ENCODE measurements at regions not wholly inside any gene's neighbourhood (a gene's known extent, or its start where the extent isn't known, plus 50 kb on each side); places are given as distances from the start of the nearest gene placed in this dataset.

DNA sequence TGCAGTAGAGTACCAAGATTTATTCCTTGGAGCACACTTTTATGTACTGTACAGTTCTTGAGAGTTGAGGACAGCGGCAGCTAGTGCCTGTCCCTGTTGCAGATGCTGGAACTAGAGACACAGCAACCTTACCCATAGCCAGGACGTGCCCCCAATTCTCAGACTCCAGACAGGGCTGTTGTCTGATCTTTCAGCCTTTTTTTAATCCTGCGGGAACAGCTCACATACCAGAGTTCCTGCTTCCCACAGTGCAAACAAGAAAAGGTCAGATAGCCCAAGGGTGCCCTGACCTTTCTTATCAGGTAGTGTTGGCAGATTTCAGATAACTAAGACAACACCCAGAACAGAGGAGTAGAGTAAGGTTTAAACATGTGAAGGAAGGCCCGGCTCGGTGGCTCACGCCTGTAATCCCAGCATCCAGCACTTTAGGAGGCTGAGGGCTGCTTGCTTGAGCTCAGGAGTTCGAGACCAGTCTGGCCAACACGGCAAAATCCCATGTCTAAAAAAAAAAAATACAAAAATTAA, 78.5 kb downstream of the DOP1B start (continued):
- TF ChIP-seq ATRX (CRISPR knock-in tag; IDR thresholded peaks at IDR 0.05; ENCODE audit: borderline replicate concordance): no peak
- TF ChIP-seq, protein P1, sequence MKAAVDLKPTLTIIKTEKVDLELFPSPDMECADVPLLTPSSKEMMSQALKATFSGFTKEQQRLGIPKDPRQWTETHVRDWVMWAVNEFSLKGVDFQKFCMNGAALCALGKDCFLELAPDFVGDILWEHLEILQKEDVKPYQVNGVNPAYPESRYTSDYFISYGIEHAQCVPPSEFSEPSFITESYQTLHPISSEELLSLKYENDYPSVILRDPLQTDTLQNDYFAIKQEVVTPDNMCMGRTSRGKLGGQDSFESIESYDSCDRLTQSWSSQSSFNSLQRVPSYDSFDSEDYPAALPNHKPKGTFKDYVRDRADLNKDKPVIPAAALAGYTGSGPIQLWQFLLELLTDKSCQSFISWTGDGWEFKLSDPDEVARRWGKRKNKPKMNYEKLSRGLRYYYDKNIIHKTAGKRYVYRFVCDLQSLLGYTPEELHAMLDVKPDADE (CRISPR knock-in tag; IDR thresholded peaks at IDR 0.05): no peak
- peak; percentile 47; the same call in 1 of the 2 replicates for TF ChIP-seq MTA1 (CRISPR knock-in tag; IDR thresholded peaks at IDR 0.05; ENCODE audit: borderline replicate concordance)
- peak; percentile 74; the same call in 1 of the 2 replicates for TF ChIP-seq ZNF605 (CRISPR knock-in tag; IDR thresholded peaks at IDR 0.05)
- TF ChIP-seq MED1 (CRISPR knock-in tag; IDR thresholded peaks at IDR 0.05): peak; percentile 81
- TF ChIP-seq ZNF44 (CRISPR knock-in tag; IDR thresholded peaks at IDR 0.05): no peak
- peak; percentile 72 for TF ChIP-seq KDM1A (CRISPR knock-in tag; IDR thresholded peaks at IDR 0.05)
- TF ChIP-seq BCL6 (CRISPR knock-in tag; IDR thresholded peaks at IDR 0.05): peak; percentile 96
- TF ChIP-seq REXO4 (CRISPR knock-in tag; IDR thresholded peaks at IDR 0.05; ENCODE audit: borderline replicate concordance): no peak
- TF ChIP-seq, protein P2, sequence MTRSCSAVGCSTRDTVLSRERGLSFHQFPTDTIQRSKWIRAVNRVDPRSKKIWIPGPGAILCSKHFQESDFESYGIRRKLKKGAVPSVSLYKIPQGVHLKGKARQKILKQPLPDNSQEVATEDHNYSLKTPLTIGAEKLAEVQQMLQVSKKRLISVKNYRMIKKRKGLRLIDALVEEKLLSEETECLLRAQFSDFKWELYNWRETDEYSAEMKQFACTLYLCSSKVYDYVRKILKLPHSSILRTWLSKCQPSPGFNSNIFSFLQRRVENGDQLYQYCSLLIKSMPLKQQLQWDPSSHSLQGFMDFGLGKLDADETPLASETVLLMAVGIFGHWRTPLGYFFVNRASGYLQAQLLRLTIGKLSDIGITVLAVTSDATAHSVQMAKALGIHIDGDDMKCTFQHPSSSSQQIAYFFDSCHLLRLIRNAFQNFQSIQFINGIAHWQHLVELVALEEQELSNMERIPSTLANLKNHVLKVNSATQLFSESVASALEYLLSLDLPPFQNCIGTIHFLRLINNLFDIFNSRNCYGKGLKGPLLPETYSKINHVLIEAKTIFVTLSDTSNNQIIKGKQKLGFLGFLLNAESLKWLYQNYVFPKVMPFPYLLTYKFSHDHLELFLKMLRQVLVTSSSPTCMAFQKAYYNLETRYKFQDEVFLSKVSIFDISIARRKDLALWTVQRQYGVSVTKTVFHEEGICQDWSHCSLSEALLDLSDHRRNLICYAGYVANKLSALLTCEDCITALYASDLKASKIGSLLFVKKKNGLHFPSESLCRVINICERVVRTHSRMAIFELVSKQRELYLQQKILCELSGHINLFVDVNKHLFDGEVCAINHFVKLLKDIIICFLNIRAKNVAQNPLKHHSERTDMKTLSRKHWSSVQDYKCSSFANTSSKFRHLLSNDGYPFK (CRISPR knock-in tag; IDR thresholded peaks at IDR 0.05; ENCODE audit: borderline replicate concordance): no peak
- TF ChIP-seq, protein P3, sequence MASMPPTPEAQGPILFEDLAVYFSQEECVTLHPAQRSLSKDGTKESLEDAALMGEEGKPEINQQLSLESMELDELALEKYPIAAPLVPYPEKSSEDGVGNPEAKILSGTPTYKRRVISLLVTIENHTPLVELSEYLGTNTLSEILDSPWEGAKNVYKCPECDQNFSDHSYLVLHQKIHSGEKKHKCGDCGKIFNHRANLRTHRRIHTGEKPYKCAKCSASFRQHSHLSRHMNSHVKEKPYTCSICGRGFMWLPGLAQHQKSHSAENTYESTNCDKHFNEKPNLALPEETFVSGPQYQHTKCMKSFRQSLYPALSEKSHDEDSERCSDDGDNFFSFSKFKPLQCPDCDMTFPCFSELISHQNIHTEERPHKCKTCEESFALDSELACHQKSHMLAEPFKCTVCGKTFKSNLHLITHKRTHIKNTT (CRISPR knock-in tag; IDR thresholded peaks at IDR 0.05): no peak
- no peak for TF ChIP-seq ZNF232 (CRISPR knock-in tag; IDR thresholded peaks at IDR 0.05; ENCODE audit: borderline replicate concordance)
- TF ChIP-seq, protein P4, sequence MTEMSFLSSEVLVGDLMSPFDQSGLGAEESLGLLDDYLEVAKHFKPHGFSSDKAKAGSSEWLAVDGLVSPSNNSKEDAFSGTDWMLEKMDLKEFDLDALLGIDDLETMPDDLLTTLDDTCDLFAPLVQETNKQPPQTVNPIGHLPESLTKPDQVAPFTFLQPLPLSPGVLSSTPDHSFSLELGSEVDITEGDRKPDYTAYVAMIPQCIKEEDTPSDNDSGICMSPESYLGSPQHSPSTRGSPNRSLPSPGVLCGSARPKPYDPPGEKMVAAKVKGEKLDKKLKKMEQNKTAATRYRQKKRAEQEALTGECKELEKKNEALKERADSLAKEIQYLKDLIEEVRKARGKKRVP (CRISPR knock-in tag; IDR thresholded peaks at IDR 0.05): no peak
- peak; percentile 74; the same call in 1 of the 2 replicates for TF ChIP-seq MIER3 (CRISPR knock-in tag; IDR thresholded peaks at IDR 0.05; ENCODE audit: borderline replicate concordance)
- peak; percentile 97 for TF ChIP-seq HDAC2 (CRISPR knock-in tag; IDR thresholded peaks at IDR 0.05)
- TF ChIP-seq ZSCAN9 (CRISPR knock-in tag; IDR thresholded peaks at IDR 0.05; ENCODE audit: borderline replicate concordance): peak; percentile 81; the same call in 1 of the 2 replicates
- peak; percentile 93 for TF ChIP-seq TBX2 (CRISPR knock-in tag; IDR thresholded peaks at IDR 0.05; ENCODE audit: borderline replicate concordance)
- peak; percentile 90 for TF ChIP-seq RXRA (CRISPR knock-in tag; IDR thresholded peaks at IDR 0.05)
- TF ChIP-seq, protein P5, sequence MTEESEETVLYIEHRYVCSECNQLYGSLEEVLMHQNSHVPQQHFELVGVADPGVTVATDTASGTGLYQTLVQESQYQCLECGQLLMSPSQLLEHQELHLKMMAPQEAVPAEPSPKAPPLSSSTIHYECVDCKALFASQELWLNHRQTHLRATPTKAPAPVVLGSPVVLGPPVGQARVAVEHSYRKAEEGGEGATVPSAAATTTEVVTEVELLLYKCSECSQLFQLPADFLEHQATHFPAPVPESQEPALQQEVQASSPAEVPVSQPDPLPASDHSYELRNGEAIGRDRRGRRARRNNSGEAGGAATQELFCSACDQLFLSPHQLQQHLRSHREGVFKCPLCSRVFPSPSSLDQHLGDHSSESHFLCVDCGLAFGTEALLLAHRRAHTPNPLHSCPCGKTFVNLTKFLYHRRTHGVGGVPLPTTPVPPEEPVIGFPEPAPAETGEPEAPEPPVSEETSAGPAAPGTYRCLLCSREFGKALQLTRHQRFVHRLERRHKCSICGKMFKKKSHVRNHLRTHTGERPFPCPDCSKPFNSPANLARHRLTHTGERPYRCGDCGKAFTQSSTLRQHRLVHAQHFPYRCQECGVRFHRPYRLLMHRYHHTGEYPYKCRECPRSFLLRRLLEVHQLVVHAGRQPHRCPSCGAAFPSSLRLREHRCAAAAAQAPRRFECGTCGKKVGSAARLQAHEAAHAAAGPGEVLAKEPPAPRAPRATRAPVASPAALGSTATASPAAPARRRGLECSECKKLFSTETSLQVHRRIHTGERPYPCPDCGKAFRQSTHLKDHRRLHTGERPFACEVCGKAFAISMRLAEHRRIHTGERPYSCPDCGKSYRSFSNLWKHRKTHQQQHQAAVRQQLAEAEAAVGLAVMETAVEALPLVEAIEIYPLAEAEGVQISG (CRISPR knock-in tag; IDR thresholded peaks at IDR 0.05): peak; percentile 83
- TF ChIP-seq MEIS2 (CRISPR knock-in tag; IDR thresholded peaks at IDR 0.05): peak; percentile 89
- no peak for TF ChIP-seq PCBP2 (optimal IDR thresholded peaks at IDR 0.05; ENCODE audit: low read depth, low read length, poor library complexity, severe bottlenecking)
- no peak for TF ChIP-seq ARID2 (CRISPR knock-in tag; IDR thresholded peaks at IDR 0.05; ENCODE audit: borderline replicate concordance)
- 0 out of 2 replicates have a peak, but pooled peaks have one; percentile 21 for TF ChIP-seq PHF8 (CRISPR knock-in tag; IDR thresholded peaks at IDR 0.05)

Measured in HepG2 (cell line).